Endothelial cell of umbilical vein (primary cell): ENCODE measurements at regions not wholly inside any gene's neighbourhood (a gene's known extent, or its start where the extent isn't known, plus 50 kb on each side); places are given as distances from the start of the nearest gene placed in this dataset.

ENCODE experiments used
- BruUV-seq: library from RNA; stranded (reverse); fragments of 400-500 nt; replicated peaks from 2 replicates; lab custom pipeline; 2021; lab: Mats Ljungman, UMichigan
- CTCF ChIA-PET: fragments of 300-600, 350-600 bp; sonication (Branson Sonifier 250); formaldehyde crosslinking; loops from one replicate; lab custom pipeline; 2021; ENCODE audit warnings: antibody characterized with exemption, inconsistent platforms; lab: Charles Lee
- POLR2A ChIA-PET: fragments of 300-600, 350-600 bp; sonication (Branson Sonifier 250); formaldehyde crosslinking; loops from one replicate; lab custom pipeline; 2021; ENCODE audit warnings: antibody characterized with exemption, inconsistent platforms; lab: Charles Lee
- DNase-seq: peaks from one replicate; pipeline ENCODE4 v3.0.0-alpha.2; 2011; ENCODE audit warnings: low read depth, low spot score
- FAIRE-seq: peaks from 2 replicates; lab custom pipeline; 2011; peaks lifted over from hg19 to GRCh38; lab: Jason Lieb, UNC
- H2AFZ ChIP-seq: 2 replicates; pipeline ENCODE4 v1.6.0; 2012; ENCODE audit warnings: low read depth, low read length, control low read depth, inconsistent platforms
- H3K27ac ChIP-seq: 2 replicates; pipeline ENCODE4 v1.5.1; 2011; ENCODE audit warnings: low read depth, mild to moderate bottlenecking, control low read depth, low read length, moderate library complexity; ENCODE audit not compliant: insufficient read depth
- H3K27me3 ChIP-seq, 2 experiments: 2 replicates each; pipeline versions ENCODE4 v1.6.0 to v1.6.1; 2011; ENCODE audit warnings: low read length in 2 of 2, mixed read lengths in 1 of 2; ENCODE audit not compliant: control insufficient read depth in 2 of 2, insufficient read depth in 2 of 2
- H3K36me3 ChIP-seq, 2 experiments: 2 replicates in 1 of 2; 3 replicates in 1 of 2; pipeline ENCODE4 v1.5.1; 2011; ENCODE audit warnings: low read length in 2 of 2, mild to moderate bottlenecking in 1 of 2, moderate library complexity in 1 of 2; ENCODE audit not compliant: control insufficient read depth in 2 of 2, insufficient read depth in 2 of 2; ENCODE audit errors: extremely low read depth in 1 of 2
- H3K4me1 ChIP-seq: 3 replicates; pipeline ENCODE4 v1.5.1; 2011; ENCODE audit warnings: mild to moderate bottlenecking, low read length; ENCODE audit not compliant: control insufficient read depth, insufficient read depth; ENCODE audit errors: extremely low read depth
- H3K4me2 ChIP-seq: 2 replicates; pipeline ENCODE4 v1.6.1; 2011; ENCODE audit warnings: low read length, control low read depth, mixed read lengths; ENCODE audit not compliant: insufficient read depth
- H3K4me3 ChIP-seq, 3 experiments: fragments of 200-600 bp in 1 of 3; sonication (generic), shearing (Covaris generic) in 1 of 3; replicated peaks in 1 of 3; 2 replicates each; pipeline ENCODE4 v1.5.1; 2011 to 2016; ENCODE audit warnings: control low read depth in 3 of 3, low read length in 3 of 3, mild to moderate bottlenecking in 2 of 3, inconsistent platforms in 1 of 3, low read depth in 1 of 3, moderate library complexity in 1 of 3; ENCODE audit not compliant: insufficient read depth in 1 of 3
- H3K79me2 ChIP-seq: 2 replicates; pipeline ENCODE4 v1.6.0; 2012; ENCODE audit warnings: low read length, inconsistent platforms; ENCODE audit not compliant: control insufficient read depth, insufficient read depth
- H3K9ac ChIP-seq: replicated peaks from 2 replicates; pipeline ENCODE3; 2011; ENCODE audit warnings: low read length, control low read depth; ENCODE audit not compliant: insufficient read depth; ENCODE audit errors: extremely low read depth
- H3K9me1 ChIP-seq: replicated peaks from 3 replicates; pipeline ENCODE4 v1.6.0; 2011; ENCODE audit warnings: mild to moderate bottlenecking, low read length; ENCODE audit not compliant: control insufficient read depth, insufficient read depth; ENCODE audit errors: extremely low read depth
- H3K9me3 ChIP-seq: replicated peaks from 2 replicates; pipeline ENCODE4 v1.5.1; 2012; ENCODE audit warnings: low read length, inconsistent platforms; ENCODE audit not compliant: control insufficient read depth, insufficient read depth
- H4K20me1 ChIP-seq: replicated peaks from 2 replicates; pipeline ENCODE3; 2011; ENCODE audit warnings: mild to moderate bottlenecking, low read length; ENCODE audit not compliant: control insufficient read depth, insufficient read depth; ENCODE audit errors: extremely low read depth
- CTCF ChIP-seq, 2 donors: IDR thresholded peaks; 1 replicate in 1 of 2; 2 replicates in 1 of 2; pipeline ENCODE4 v1.5.1; 2011; ENCODE audit warnings: low read length in 2 of 2, mild to moderate bottlenecking in 2 of 2, moderate library complexity in 2 of 2, control low read depth in 1 of 2, inconsistent platforms in 1 of 2, low read depth in 1 of 2; ENCODE audit not compliant: insufficient read depth in 1 of 2; ENCODE audit errors: extremely low read depth in 1 of 2
- FOS ChIP-seq: IDR thresholded peaks from 2 replicates; pipeline ENCODE4 v1.6.1; 2011; ENCODE audit warnings: mild to moderate bottlenecking, low read length, moderate library complexity, borderline replicate concordance; ENCODE audit not compliant: insufficient read depth
- MAX ChIP-seq: IDR thresholded peaks from 2 replicates; pipeline ENCODE4 v1.6.1; 2011; ENCODE audit not compliant: insufficient read depth, insufficient read length
- MYC ChIP-seq: IDR thresholded peaks from one replicate; pipeline ENCODE4 v1.6.1; 2011; ENCODE audit warnings: mild to moderate bottlenecking, low read depth, low read length
- POLR2A ChIP-seq: IDR thresholded peaks from 2 replicates; pipeline ENCODE4 v1.6.1; 2012; ENCODE audit warnings: low read depth, mild to moderate bottlenecking, control low read depth, low read length
- POLR2AphosphoS5 ChIP-seq: IDR thresholded peaks from 2 replicates; pipeline ENCODE4 v1.6.1; 2012; ENCODE audit warnings: low read depth, mild to moderate bottlenecking, control low read depth, low read length, moderate library complexity; ENCODE audit not compliant: insufficient read depth
- dilution Hi-C: fragments of 300-500 bp; cut with MboI; formaldehyde crosslinking; loops from one replicate; pipeline ENCODE4 v1.15.0; 2019; ENCODE audit warnings: low sequenced_read_pairs; ENCODE audit not compliant: extremely low pct_ligation_motif_present
- intact Hi-C: fragments of 100-400 bp; cut with micrococcal nuclease; formaldehyde crosslinking; loops from one replicate; pipeline ENCODE4 v1.10.0; 2022

- intact Hi-C loops, result no loop called here
Observed at GRCh38 chr6:1009103-1009502, 302.8 kb upstream of the FOXQ1 start.

More at GRCh38 chr6:1009103-1009502, 302.8 kb upstream of the FOXQ1 start:
- Histone ChIP-seq H3K4me3 (no peak overlapping the region), H3K27ac (no peak overlapping the region), H4K20me1 (no peaks in the 10 kb centered on the region), H3K27me3 (no peaks in the 10 kb centered on the region), H3K9me1 (no peaks in the 10 kb centered on the region), H3K4me2 (no peak overlapping the region), H3K9me3 (peaks cover 7% of the 10 kb centered on the region), H3K36me3 (no peaks in the 10 kb centered on the region), H3K4me1 (no peaks in the 10 kb centered on the region), H3K9ac (no peak overlapping the region), H2AFZ (no peak overlapping the region), H3K79me2 (no peaks in the 10 kb centered on the region)
- POLR2A ChIA-PET, result no interaction called here
- FAIRE-seq (no peak), DNase-seq (no peak)
- dilution Hi-C loops, result no loop called here
- TF ChIP-seq FOS (no peak), CTCF (IDR thresholded peaks at IDR 0.05; ENCODE audit: extremely low read depth in 1 of 2, insufficient read depth in 1 of 2, low read depth in 1 of 2, low read length in 2 of 2) (no peak), MAX (no peak), POLR2AphosphoS5 (no peak), POLR2A (no peak), MYC (no peak)
- CTCF ChIA-PET, result no interaction called here
- BruUV-seq, result no TSS peak
